Body of pancreas (tissue), 4 donors: ENCODE measurements at regions not wholly inside any gene's neighbourhood (a gene's known extent, or its start where the extent isn't known, plus 50 kb on each side); places are given as distances from the start of the nearest gene placed in this dataset.

Experiments used
- CTCF ChIP-seq, 7 experiments: fragments of 450-650 bp in 4 of 7; fragments of 200-600 bp in 3 of 7; sonication (generic) in 3 of 7; IDR thresholded peaks; one replicate each; pipeline ENCODE4 v1.5.1; 2016 to 2019; ENCODE audit warnings: antibody characterized with exemption in 7 of 7
- POLR2A ChIP-seq, 3 donors: fragments of 450-650 bp; IDR thresholded peaks; one replicate each; pipeline ENCODE4 v1.6.1; 2016; ENCODE audit warnings: antibody characterized with exemption in 3 of 3, mild to moderate bottlenecking in 2 of 3

- TF ChIP-seq CTCF (IDR thresholded peaks at IDR 0.05) (no peak), POLR2A (IDR thresholded peaks at IDR 0.05) (no peak)
These were observed 180.9 kb upstream of the PDE3A start for GRCh38 chr12:20187456-20187855.
